ENCODE measurements at regions not wholly inside any gene's neighbourhood (a gene's known extent, or its start where the extent isn't known, plus 50 kb on each side); places are given as distances from the start of the nearest gene placed in this dataset.

- no peak overlapping the region for H3K4me3 Mint-ChIP-seq
- H3K9me3 Mint-ChIP-seq = no peaks in the 10 kb centered on the region
- H3K36me3 Mint-ChIP-seq = no peaks in the 10 kb centered on the region
- H3K27ac ChIP-seq = no peak overlapping the region
- DNase-seq (ENCODE audit: low spot score) = no peak
- no peaks in the 10 kb centered on the region for H3K27me3 ChIP-seq
- peaks cover 2% of the 10 kb centered on the region for H3K27me3 Mint-ChIP-seq (ENCODE audit: insufficient read depth, low read depth)
- H2AFZ ChIP-seq (replicated peaks) = no peak overlapping the region
- H3K79me2 ChIP-seq (ENCODE audit: low read depth) = no peaks in the 10 kb centered on the region
- no peaks in the 10 kb centered on the region for H3K36me3 ChIP-seq
- no peaks in the 10 kb centered on the region for H4K20me1 ChIP-seq (ENCODE audit: low read depth)
- TF ChIP-seq EZH2 (IDR thresholded peaks at IDR 0.05) (no peak), EZH2phosphoT487 (IDR thresholded peaks at IDR 0.05) (no peak), CTCF (IDR thresholded peaks at IDR 0.05) (no peak)
- no peak overlapping the region for H3K9ac ChIP-seq
- H3F3A ChIP-seq (ENCODE audit: low read depth) = no peaks in the 10 kb centered on the region
- no peak overlapping the region for H3K4me2 ChIP-seq
- H3K27ac Mint-ChIP-seq = peak overlapping the region; percentile 53
- H3K4me3 ChIP-seq = no peak overlapping the region
- H3K4me1 Mint-ChIP-seq = peaks cover 8% of the 10 kb centered on the region
- no peaks in the 10 kb centered on the region for H3K9me3 ChIP-seq (ENCODE audit: low read depth)
- H3K4me1 ChIP-seq = no peaks in the 10 kb centered on the region
Observed at GRCh38 chr17:27241346-27241946, 52.5 kb upstream of the WSB1 start.

DNA sequence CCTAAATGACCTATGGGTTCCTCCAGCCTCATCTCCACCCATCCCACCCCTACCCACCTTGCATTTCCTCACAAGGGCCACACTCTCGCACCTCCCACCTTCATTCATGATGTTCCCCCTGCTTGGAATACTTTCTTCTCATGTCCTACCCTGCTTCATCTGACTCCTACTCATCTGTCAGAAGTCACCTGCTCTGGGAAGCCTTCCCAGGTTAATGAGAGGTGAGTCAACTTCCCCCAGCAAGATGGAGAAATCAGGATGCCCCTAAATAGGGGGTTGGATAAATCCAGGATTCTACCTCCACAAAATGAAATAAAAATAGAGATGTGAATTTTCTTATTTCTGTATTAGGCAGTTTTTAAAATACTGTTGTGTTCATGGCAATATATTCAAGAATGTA, 51.0 kb upstream of the WSB1 start:
- Mint-ChIP-seq H3K4me1 (peaks cover 8% of the 10 kb centered on the region), H3K27ac (no peak overlapping the region), H3K4me3 (no peak overlapping the region), H3K9me3 (no peaks in the 10 kb centered on the region), H3K36me3 (no peaks in the 10 kb centered on the region), H3K27me3 (ENCODE audit: insufficient read depth, low read depth) (peaks cover 2% of the 10 kb centered on the region)
- Histone ChIP-seq H3F3A (ENCODE audit: low read depth) (no peaks in the 10 kb centered on the region), H3K27ac (no peak overlapping the region), H3K9ac (no peak overlapping the region), H3K27me3 (no peaks in the 10 kb centered on the region), H2AFZ (replicated peaks) (no peak overlapping the region), H3K4me2 (no peak overlapping the region), H3K79me2 (ENCODE audit: low read depth) (no peaks in the 10 kb centered on the region), H3K4me1 (no peaks in the 10 kb centered on the region), H3K4me3 (no peak overlapping the region), H3K9me3 (ENCODE audit: low read depth) (no peaks in the 10 kb centered on the region), H4K20me1 (ENCODE audit: low read depth) (no peaks in the 10 kb centered on the region), H3K36me3 (no peaks in the 10 kb centered on the region)
- DNase-seq (ENCODE audit: low spot score) = no peak
- no peak for TF ChIP-seq EZH2 (IDR thresholded peaks at IDR 0.05)
- no peak for TF ChIP-seq EZH2phosphoT487 (IDR thresholded peaks at IDR 0.05)
- TF ChIP-seq CTCF (IDR thresholded peaks at IDR 0.05) = no peak

GRCh38 chr17:27244011-27244410, 49.9 kb upstream of the WSB1 start:
- peaks cover 8% of the 10 kb centered on the region for H3K4me1 Mint-ChIP-seq
- H3K79me2 ChIP-seq (ENCODE audit: low read depth) = no peaks in the 10 kb centered on the region
- no peaks in the 10 kb centered on the region for H3K9me3 ChIP-seq (ENCODE audit: low read depth)
- peak overlapping the region; percentile 59 for H2AFZ ChIP-seq (replicated peaks)
- H3K4me2 ChIP-seq = no peak overlapping the region
- H3K27ac ChIP-seq = no peak overlapping the region
- no peak overlapping the region for H3K4me3 Mint-ChIP-seq
- H3K36me3 ChIP-seq = no peaks in the 10 kb centered on the region
- DNase-seq (ENCODE audit: low spot score) = no peak
- H3K27ac Mint-ChIP-seq = no peak overlapping the region
- no peaks in the 10 kb centered on the region for H3K36me3 Mint-ChIP-seq
- H3K27me3 Mint-ChIP-seq (ENCODE audit: insufficient read depth, low read depth) = no peaks in the 10 kb centered on the region
- H3K4me1 ChIP-seq = no peaks in the 10 kb centered on the region
- no peaks in the 10 kb centered on the region for H3F3A ChIP-seq (ENCODE audit: low read depth)
- TF ChIP-seq EZH2 (IDR thresholded peaks at IDR 0.05) (no peak), EZH2phosphoT487 (IDR thresholded peaks at IDR 0.05) (no peak), CTCF (IDR thresholded peaks at IDR 0.05) (no peak)
- no peaks in the 10 kb centered on the region for H3K9me3 Mint-ChIP-seq
- no peaks in the 10 kb centered on the region for H3K27me3 ChIP-seq
- H3K9ac ChIP-seq = no peak overlapping the region
- H4K20me1 ChIP-seq (ENCODE audit: low read depth) = no peaks in the 10 kb centered on the region
- no peak overlapping the region for H3K4me3 ChIP-seq

Measured in neural progenitor cell (in vitro differentiated cells).